Endodermal cell (in vitro differentiated cells): ENCODE measurements at regions not wholly inside any gene's neighbourhood (a gene's known extent, or its start where the extent isn't known, plus 50 kb on each side); places are given as distances from the start of the nearest gene placed in this dataset.

Experiments used
- DNase-seq: peaks from one replicate; pipeline ENCODE4 v3.0.0-alpha.2; 2017
- H3K27ac ChIP-seq: 2 replicates; pipeline ENCODE4 v1.5.1; 2013; ENCODE audit warnings: mild to moderate bottlenecking, low read depth, low read length, moderate library complexity
- H3K27me3 ChIP-seq: 2 replicates; pipeline ENCODE4 v1.6.1; 2013; ENCODE audit warnings: mild to moderate bottlenecking, low read length, moderate library complexity; ENCODE audit not compliant: insufficient read depth, control insufficient read depth, poor library complexity, severe bottlenecking
- H3K36me3 ChIP-seq: 2 replicates; pipeline ENCODE4 v1.7.0; 2013; ENCODE audit warnings: mild to moderate bottlenecking, low read length, moderate library complexity; ENCODE audit not compliant: control insufficient read depth, insufficient read depth
- H3K4me1 ChIP-seq: one replicate; pipeline ENCODE4 v1.7.0; 2013; ENCODE audit warnings: low read length; ENCODE audit not compliant: control insufficient read depth, insufficient read depth
- H3K4me3 ChIP-seq: 2 replicates; pipeline ENCODE4 v1.5.1; 2013; ENCODE audit warnings: mild to moderate bottlenecking, low read length, moderate library complexity
- H3K9ac ChIP-seq: 2 replicates; pipeline ENCODE4 v1.6.1; 2013; ENCODE audit warnings: mild to moderate bottlenecking, low read length, moderate library complexity; ENCODE audit not compliant: poor library complexity, severe bottlenecking; ENCODE audit errors: extremely low read depth
- H3K9me3 ChIP-seq: 2 replicates; pipeline ENCODE4 v1.6.1; 2013; ENCODE audit warnings: mild to moderate bottlenecking, low read length, moderate library complexity; ENCODE audit not compliant: control insufficient read depth
- H3K27ac Mint-ChIP-seq: 2 replicates; pipeline ENCODE4 v1.8.0; 2020; ENCODE audit warnings: mixed read lengths
- H3K27me3 Mint-ChIP-seq: 2 replicates; pipeline ENCODE4 v1.8.0; 2021; ENCODE audit warnings: mild to moderate bottlenecking, mixed read lengths; ENCODE audit not compliant: insufficient read depth
- H3K36me3 Mint-ChIP-seq: 2 replicates; pipeline ENCODE4 v1.8.0; 2020; ENCODE audit warnings: low read depth, mixed read lengths
- H3K4me1 Mint-ChIP-seq: 2 replicates; pipeline ENCODE4 v1.8.0; 2020; ENCODE audit warnings: mixed read lengths
- H3K4me3 Mint-ChIP-seq: 2 replicates; pipeline ENCODE4 v1.8.0; 2020; ENCODE audit warnings: mild to moderate bottlenecking, moderate library complexity, mixed read lengths
- H3K9me3 Mint-ChIP-seq: 2 replicates; pipeline ENCODE4 v1.8.0; 2020; ENCODE audit warnings: mild to moderate bottlenecking, mixed read lengths
- CTCF ChIP-seq: fragments of 200-600 bp; sonication (generic); conservative IDR thresholded peaks from 2 replicates; pipeline ENCODE4 v1.5.0; 2021; ENCODE audit warnings: antibody characterized with exemption, mild to moderate bottlenecking
- WGBS, 2 experiments: methylation state at CpG; one replicate each; pipeline versions ENCODE4 v1.1.5 to v1.1.7; 2013; ENCODE audit warnings: missing lambda C conversion rate in 2 of 2, mixed read lengths in 1 of 2; ENCODE audit not compliant: insufficient coverage in 1 of 2, insufficient read length in 1 of 2; 5-methylcytosine and 5-hydroxymethylcytosine counted together

- Histone ChIP-seq H3K9ac (no peak overlapping the region), H3K9me3 (no peaks in the 10 kb centered on the region), H3K36me3 (no peaks in the 10 kb centered on the region), H3K27me3 (peaks cover 5% of the 10 kb centered on the region), H3K27ac (no peak overlapping the region), H3K4me3 (no peak overlapping the region), H3K4me1 (no peaks in the 10 kb centered on the region)
- Mint-ChIP-seq H3K4me3 (no peak overlapping the region), H3K9me3 (no peaks in the 10 kb centered on the region), H3K4me1 (peaks cover 11% of the 10 kb centered on the region), H3K27me3 (peaks cover 14% of the 10 kb centered on the region), H3K36me3 (no peaks in the 10 kb centered on the region), H3K27ac (no peak overlapping the region)
- no peak for DNase-seq
- 93 to 100% methylated on average over 6 to 10 of the region's 10 CpGs for WGBS, 2 experiments
- no peak for TF ChIP-seq CTCF
Observed at GRCh38 chr3:127067116-127067910, 84.4 kb downstream of the PLXNA1 start.

GRCh38 chr3:127068111-127068810, 85.3 kb downstream of the PLXNA1 start:
- Histone ChIP-seq H3K9ac (no peak overlapping the region), H3K4me1 (no peaks in the 10 kb centered on the region), H3K4me3 (no peak overlapping the region), H3K27ac (no peak overlapping the region), H3K9me3 (no peaks in the 10 kb centered on the region), H3K36me3 (no peaks in the 10 kb centered on the region), H3K27me3 (peaks cover 5% of the 10 kb centered on the region)
- no peak for DNase-seq
- Mint-ChIP-seq H3K27me3 (peaks cover 14% of the 10 kb centered on the region), H3K27ac (no peak overlapping the region), H3K9me3 (no peaks in the 10 kb centered on the region), H3K36me3 (no peaks in the 10 kb centered on the region), H3K4me1 (peaks cover 11% of the 10 kb centered on the region), H3K4me3 (no peak overlapping the region)
- 91 to 92% methylated on average over 9 to 15 of the region's 15 CpGs for WGBS, 2 experiments
- TF ChIP-seq CTCF: no peak

- Mint-ChIP-seq H3K27ac (no peak overlapping the region), H3K4me3 (no peak overlapping the region), H3K9me3 (no peaks in the 10 kb centered on the region), H3K4me1 (peaks cover 11% of the 10 kb centered on the region), H3K36me3 (no peaks in the 10 kb centered on the region), H3K27me3 (peaks cover 14% of the 10 kb centered on the region)
- no peak overlapping the region for H3K9ac ChIP-seq
- no peak for TF ChIP-seq CTCF
- WGBS, 2 experiments: 86 to 90% methylated on average over 8 to 9 of the region's 9 CpGs
- H3K9me3 ChIP-seq: no peaks in the 10 kb centered on the region
- DNase-seq: no peak
- H3K4me3 ChIP-seq: no peak overlapping the region
- no peaks in the 10 kb centered on the region for H3K36me3 ChIP-seq
- H3K4me1 ChIP-seq: no peaks in the 10 kb centered on the region
- H3K27ac ChIP-seq: no peak overlapping the region
- peaks cover 5% of the 10 kb centered on the region for H3K27me3 ChIP-seq
Observed at GRCh38 chr3:127068871-127069270, 86.0 kb downstream of the PLXNA1 start.
